SK-N-MC (cell line): ENCODE measurements at regions not wholly inside any gene's neighbourhood (a gene's known extent, or its start where the extent isn't known, plus 50 kb on each side); places are given as distances from the start of the nearest gene placed in this dataset.

Source experiments
- DNase-seq: peaks from one replicate; pipeline ENCODE4 v3.0.0-alpha.2; 2011; ENCODE audit warnings: low read depth, low spot score
- H3K27ac ChIP-seq: fragments of 200-600 bp; sonication (generic); 2 replicates; pipeline ENCODE4 v1.5.1; 2016; ENCODE audit warnings: mixed run types
- H3K36me3 ChIP-seq: fragments of 200-600 bp; sonication (generic); 2 replicates; pipeline ENCODE4 v1.6.1; 2017; ENCODE audit warnings: antibody characterized with exemption, low read length, mixed read lengths; ENCODE audit not compliant: insufficient read depth
- H3K4me3 ChIP-seq: fragments of 200-600 bp; sonication (generic); 2 replicates; pipeline ENCODE4 v1.5.1; 2016
- H3K9ac ChIP-seq: fragments of 200-600 bp; sonication (generic); 2 replicates; pipeline ENCODE4 v1.8.0; 2017; ENCODE audit warnings: mixed run types, mixed read lengths; ENCODE audit not compliant: insufficient read length
- H3K9me3 ChIP-seq: fragments of 200-600 bp; sonication (generic); 2 replicates; pipeline ENCODE4 v1.6.1; 2017; ENCODE audit warnings: low read depth, mild to moderate bottlenecking, antibody characterized with exemption, low read length, moderate library complexity, mixed read lengths
- EZH2 ChIP-seq: fragments of 200-600 bp; sonication (generic); IDR thresholded peaks from one replicate; pipeline ENCODE4 v1.6.1; 2017; ENCODE audit warnings: antibody characterized with exemption
- FOXP2 ChIP-seq: optimal IDR thresholded peaks from 2 replicates; pipeline ENCODE3; 2011; ENCODE audit warnings: mild to moderate bottlenecking, moderate library complexity; ENCODE audit not compliant: insufficient read depth; ENCODE audit errors: extremely low read length, control extremely low read depth
- POLR2AphosphoS5 ChIP-seq: IDR thresholded peaks from 2 replicates; pipeline ENCODE4 v1.6.1; 2012; ENCODE audit warnings: mild to moderate bottlenecking, low read depth, low read length, borderline replicate concordance

- Histone ChIP-seq H3K4me3 (no peak overlapping the region), H3K36me3 (no peaks in the 10 kb centered on the region), H3K9me3 (no peaks in the 10 kb centered on the region), H3K9ac (no peak overlapping the region), H3K27ac (no peak overlapping the region)
- DNase-seq = no peak
- TF ChIP-seq EZH2 (no peak), FOXP2 (no peak), POLR2AphosphoS5 (no peak)
These were observed 259.6 kb upstream of the NAV3 start for GRCh38 chr12:77571127-77571526.

- DNase-seq = no peak
- no peaks in the 10 kb centered on the region for H3K36me3 ChIP-seq
- H3K4me3 ChIP-seq = no peak overlapping the region
- H3K27ac ChIP-seq = no peak overlapping the region
- no peak overlapping the region for H3K9ac ChIP-seq
- no peaks in the 10 kb centered on the region for H3K9me3 ChIP-seq
- TF ChIP-seq POLR2AphosphoS5 = no peak
- TF ChIP-seq FOXP2 = no peak
- TF ChIP-seq EZH2 = no peak
These were observed 260.8 kb upstream of the NAV3 start for GRCh38 chr12:77569876-77570275.

- Histone ChIP-seq H3K9ac (no peak overlapping the region), H3K36me3 (no peaks in the 10 kb centered on the region), H3K9me3 (no peaks in the 10 kb centered on the region), H3K27ac (no peak overlapping the region), H3K4me3 (no peak overlapping the region)
- no peak for TF ChIP-seq FOXP2
- TF ChIP-seq POLR2AphosphoS5 = no peak
- TF ChIP-seq EZH2 = no peak
- no peak for DNase-seq
These were observed 270.0 kb upstream of the NAV3 start for GRCh38 chr12:77560714-77561113.

GRCh38 chr12:77559400-77560074, 271.2 kb upstream of the NAV3 start:
- Histone ChIP-seq H3K4me3 (no peak overlapping the region), H3K9me3 (no peaks in the 10 kb centered on the region), H3K9ac (no peak overlapping the region), H3K36me3 (no peaks in the 10 kb centered on the region), H3K27ac (no peak overlapping the region)
- TF ChIP-seq FOXP2 (no peak), POLR2AphosphoS5 (no peak), EZH2 (no peak)
- no peak for DNase-seq

GRCh38 chr12:77555074-77555473, 275.6 kb upstream of the NAV3 start:
- H3K27ac ChIP-seq = no peak overlapping the region
- H3K9me3 ChIP-seq = no peaks in the 10 kb centered on the region
- no peaks in the 10 kb centered on the region for H3K36me3 ChIP-seq
- no peak overlapping the region for H3K9ac ChIP-seq
- H3K4me3 ChIP-seq = no peak overlapping the region
- TF ChIP-seq FOXP2 (no peak), EZH2 (no peak), POLR2AphosphoS5 (no peak)
- DNase-seq = no peak

- TF ChIP-seq EZH2 = no peak
- TF ChIP-seq POLR2AphosphoS5 = no peak
- no peak for TF ChIP-seq FOXP2
- Histone ChIP-seq H3K9me3 (no peaks in the 10 kb centered on the region), H3K27ac (no peak overlapping the region), H3K36me3 (no peaks in the 10 kb centered on the region), H3K4me3 (no peak overlapping the region), H3K9ac (no peak overlapping the region)
- no peak for DNase-seq
These were observed 276.6 kb upstream of the NAV3 start for GRCh38 chr12:77553976-77554619.

GRCh38 chr12:77549383-77550128, 281.1 kb upstream of the NAV3 start:
- H3K9ac ChIP-seq = no peak overlapping the region
- no peak overlapping the region for H3K4me3 ChIP-seq
- no peak for DNase-seq
- H3K36me3 ChIP-seq = no peaks in the 10 kb centered on the region
- TF ChIP-seq EZH2 (no peak), FOXP2 (no peak), POLR2AphosphoS5 (no peak)
- H3K9me3 ChIP-seq = no peaks in the 10 kb centered on the region
- no peak overlapping the region for H3K27ac ChIP-seq

- Histone ChIP-seq H3K9ac (no peak overlapping the region), H3K27ac (no peak overlapping the region), H3K9me3 (no peaks in the 10 kb centered on the region), H3K36me3 (no peaks in the 10 kb centered on the region), H3K4me3 (no peak overlapping the region)
- no peak for DNase-seq
- no peak for TF ChIP-seq EZH2
- no peak for TF ChIP-seq POLR2AphosphoS5
- TF ChIP-seq FOXP2 = no peak
These were observed 281.9 kb upstream of the NAV3 start for GRCh38 chr12:77548797-77549196.
